Ectodermal cell (in vitro differentiated cells): ENCODE measurements at regions not wholly inside any gene's neighbourhood (a gene's known extent, or its start where the extent isn't known, plus 50 kb on each side); places are given as distances from the start of the nearest gene placed in this dataset.
"Not testable (repeated sequence)": the region's sequence is repeated elsewhere in the genome, so short reads cannot be mapped to it uniquely, and the experiment has no call there.

Experiments
- H3K27ac ChIP-seq: 2 replicates; pipeline ENCODE4 v1.7.0; 2013; ENCODE audit warnings: mild to moderate bottlenecking, low read depth, low read length; ENCODE audit not compliant: insufficient read depth, poor library complexity, severe bottlenecking
- H3K27me3 ChIP-seq: 2 replicates; pipeline ENCODE4 v1.7.0; 2013; ENCODE audit warnings: mild to moderate bottlenecking, low read length; ENCODE audit not compliant: insufficient read depth, control insufficient read depth, poor library complexity, severe bottlenecking
- H3K36me3 ChIP-seq: one replicate; pipeline ENCODE4 v1.7.0; 2013; ENCODE audit warnings: low read length; ENCODE audit not compliant: control insufficient read depth, insufficient read depth
- H3K4me1 ChIP-seq: one replicate; pipeline ENCODE4 v1.7.0; 2013; ENCODE audit warnings: low read length; ENCODE audit not compliant: control insufficient read depth, insufficient read depth
- H3K4me3 ChIP-seq: 2 replicates; pipeline ENCODE4 v1.7.0; 2013; ENCODE audit warnings: low read depth, low read length, control low read depth; ENCODE audit not compliant: insufficient read depth
- H3K9me3 ChIP-seq: 2 replicates; pipeline ENCODE4 v1.7.0; 2013; ENCODE audit warnings: mild to moderate bottlenecking, low read length, moderate library complexity; ENCODE audit not compliant: control insufficient read depth
- WGBS, 2 experiments: methylation state at CpG; one replicate each; pipeline ENCODE4 v1.1.7; 2013; ENCODE audit warnings: missing lambda C conversion rate in 2 of 2; 5-methylcytosine and 5-hydroxymethylcytosine counted together

DNA sequence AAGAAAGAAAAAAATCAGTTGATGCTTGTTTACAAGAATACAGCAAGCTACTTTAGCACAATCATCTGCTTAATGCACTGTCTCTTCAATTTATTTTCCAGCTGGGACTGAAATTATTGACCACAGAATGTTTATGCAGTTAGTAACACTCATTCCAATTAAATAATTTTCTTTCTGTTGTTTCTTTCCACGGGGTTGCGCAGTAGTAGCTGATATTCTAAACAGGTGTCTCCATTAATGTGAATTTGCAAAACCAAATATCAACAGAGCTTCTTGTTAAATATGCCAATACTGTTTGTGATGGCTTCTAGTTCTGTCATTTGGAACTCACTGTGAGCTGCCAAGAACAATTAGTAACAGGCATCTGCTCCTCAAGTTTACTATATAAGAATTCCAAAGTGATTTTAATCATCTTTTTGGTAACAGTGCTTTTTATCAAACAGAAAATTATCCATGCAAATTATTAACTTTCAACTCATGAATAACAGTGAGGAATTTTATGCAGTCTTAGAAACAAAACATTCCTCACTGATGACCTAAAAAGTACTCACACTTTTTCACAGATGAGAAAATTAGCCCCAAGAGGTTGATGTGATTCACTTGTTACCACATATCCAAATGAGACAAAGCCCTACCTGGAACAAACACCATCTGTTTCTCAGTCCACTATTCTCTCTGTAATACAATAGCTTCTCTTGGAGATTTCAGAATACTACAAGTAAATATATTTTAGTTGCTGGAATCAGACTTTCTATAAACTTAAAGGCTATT, 567.6 kb upstream of the RGMB start:
- WGBS, 2 experiments: 100% methylated on average over 2 of the region's 2 CpGs; no CpG with 5 or more reads in 1 of the 2 experiments
- H3K4me1 ChIP-seq: no peaks in the 10 kb centered on the region
- no peaks in the 10 kb centered on the region for H3K27me3 ChIP-seq
- H3K36me3 ChIP-seq: no peaks in the 10 kb centered on the region
- no peak overlapping the region for H3K4me3 ChIP-seq
- H3K27ac ChIP-seq: no peak overlapping the region
- no peaks in the 10 kb centered on the region for H3K9me3 ChIP-seq

DNA sequence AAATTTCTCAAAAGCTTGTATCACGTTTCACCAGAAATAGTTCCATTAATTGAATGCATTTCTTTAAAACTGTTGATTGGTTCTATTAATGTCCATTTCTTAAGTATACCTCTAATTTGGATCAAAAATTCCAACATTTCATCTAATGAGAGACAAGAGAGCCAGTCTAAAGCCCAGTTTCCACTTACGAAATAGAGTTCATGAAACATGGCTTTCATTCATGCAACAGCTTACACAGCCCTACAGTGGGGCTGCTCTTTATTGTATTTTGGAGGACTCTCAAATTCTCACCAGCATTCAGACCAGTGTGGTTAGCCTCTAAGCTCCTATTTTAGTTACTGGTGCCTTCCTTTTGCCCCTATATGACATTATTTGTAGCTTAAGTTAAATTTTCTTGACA, 566.9 kb upstream of the RGMB start:
- Histone ChIP-seq H3K27ac (no peak overlapping the region), H3K4me3 (no peak overlapping the region), H3K36me3 (no peaks in the 10 kb centered on the region), H3K4me1 (no peaks in the 10 kb centered on the region), H3K9me3 (no peaks in the 10 kb centered on the region), H3K27me3 (no peaks in the 10 kb centered on the region)
- WGBS, 2 experiments: 0% methylated on average over 1 of the region's 2 CpGs

DNA sequence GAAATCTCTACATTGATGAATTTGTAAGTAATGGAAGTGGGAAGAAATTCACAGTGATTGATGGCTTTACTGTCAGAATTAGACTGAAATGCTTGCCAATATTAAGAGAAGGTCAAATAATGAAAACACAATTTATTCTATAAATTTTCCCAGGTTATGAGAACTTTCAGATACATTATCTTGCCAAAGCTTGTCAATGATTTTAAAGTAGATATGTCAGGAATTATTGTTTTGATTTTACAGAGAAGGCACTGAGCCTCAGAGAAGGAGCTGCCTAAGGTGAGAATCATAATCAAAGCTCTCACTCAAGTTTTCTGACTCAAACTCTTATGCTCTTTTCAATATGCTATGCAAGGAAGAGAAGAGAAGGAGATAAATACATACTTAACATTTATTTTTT, 564.0 kb upstream of the RGMB start:
- Histone ChIP-seq H3K4me3 (no peak overlapping the region), H3K27ac (no peak overlapping the region), H3K9me3 (no peaks in the 10 kb centered on the region), H3K27me3 (no peaks in the 10 kb centered on the region), H3K36me3 (no peaks in the 10 kb centered on the region), H3K4me1 (no peaks in the 10 kb centered on the region)

DNA sequence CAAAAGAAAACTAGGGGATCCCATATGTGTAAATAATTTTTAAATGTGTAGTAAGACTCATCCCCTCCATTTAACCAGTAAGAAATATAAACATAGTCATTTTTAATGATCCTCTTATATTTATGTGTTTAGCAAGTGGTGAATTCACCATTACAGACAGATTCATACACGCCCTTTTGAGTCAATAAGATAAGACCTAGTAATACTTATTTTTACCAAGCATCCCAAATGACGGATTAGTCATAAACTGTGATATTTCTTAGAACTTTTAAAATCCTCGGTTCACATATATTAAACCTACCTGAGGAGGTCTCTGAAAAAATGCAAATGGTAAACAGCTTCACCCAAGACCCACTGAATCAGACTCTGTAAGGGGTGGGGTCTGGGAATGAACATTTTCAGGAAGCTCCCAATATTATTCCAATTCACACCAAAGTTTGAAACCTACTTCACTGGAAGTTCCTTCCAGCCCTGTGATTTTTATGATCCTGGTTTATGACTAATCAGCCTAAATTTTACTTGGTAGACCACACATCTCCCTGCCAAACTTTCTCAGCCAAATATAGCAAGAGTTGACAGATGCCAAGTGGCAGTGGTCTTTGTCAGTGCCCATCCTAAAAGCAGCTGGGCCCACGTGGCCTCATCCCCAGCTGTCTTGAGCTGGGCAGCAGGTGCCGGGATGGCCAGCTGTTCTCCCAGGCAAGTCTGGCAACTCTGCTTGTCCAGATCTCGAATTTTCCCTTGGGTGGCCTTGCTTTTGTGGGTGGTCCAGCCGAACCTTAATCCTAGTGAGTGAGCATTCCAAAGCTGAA, 559.0 kb upstream of the RGMB start:
- no peaks in the 10 kb centered on the region for H3K4me1 ChIP-seq
- H3K27me3 ChIP-seq: no peaks in the 10 kb centered on the region
- no peaks in the 10 kb centered on the region for H3K9me3 ChIP-seq
- 86 to 88% methylated on average over 6 to 7 of the region's 7 CpGs for WGBS, 2 experiments
- H3K36me3 ChIP-seq: no peaks in the 10 kb centered on the region
- H3K4me3 ChIP-seq: no peak overlapping the region
- no peak overlapping the region for H3K27ac ChIP-seq

- no peaks in the 10 kb centered on the region for H3K36me3 ChIP-seq
- 90 to 100% methylated on average over 1 of the region's 1 CpG for WGBS, 2 experiments
- no peak overlapping the region for H3K4me3 ChIP-seq
- no peaks in the 10 kb centered on the region for H3K9me3 ChIP-seq
- no peak overlapping the region for H3K27ac ChIP-seq
- H3K27me3 ChIP-seq: no peaks in the 10 kb centered on the region
- H3K4me1 ChIP-seq: no peaks in the 10 kb centered on the region
Observed at GRCh38 chr5:98217138-98217537, 556.3 kb upstream of the RGMB start.

GRCh38 chr5:98218838-98219237, 554.6 kb upstream of the RGMB start:
- H3K27me3 ChIP-seq: no peaks in the 10 kb centered on the region
- no peaks in the 10 kb centered on the region for H3K36me3 ChIP-seq
- no peaks in the 10 kb centered on the region for H3K4me1 ChIP-seq
- no peaks in the 10 kb centered on the region for H3K9me3 ChIP-seq
- H3K27ac ChIP-seq: no peak overlapping the region
- WGBS, 2 experiments: 93 to 100% methylated on average over 2 of the region's 2 CpGs
- no peak overlapping the region for H3K4me3 ChIP-seq

- Histone ChIP-seq H3K36me3 (no peaks in the 10 kb centered on the region), H3K4me3 (no peak overlapping the region), H3K4me1 (no peaks in the 10 kb centered on the region), H3K9me3 (no peaks in the 10 kb centered on the region), H3K27me3 (no peaks in the 10 kb centered on the region), H3K27ac (no peak overlapping the region)
Observed at GRCh38 chr5:98227489-98227888, 546.0 kb upstream of the RGMB start.

DNA sequence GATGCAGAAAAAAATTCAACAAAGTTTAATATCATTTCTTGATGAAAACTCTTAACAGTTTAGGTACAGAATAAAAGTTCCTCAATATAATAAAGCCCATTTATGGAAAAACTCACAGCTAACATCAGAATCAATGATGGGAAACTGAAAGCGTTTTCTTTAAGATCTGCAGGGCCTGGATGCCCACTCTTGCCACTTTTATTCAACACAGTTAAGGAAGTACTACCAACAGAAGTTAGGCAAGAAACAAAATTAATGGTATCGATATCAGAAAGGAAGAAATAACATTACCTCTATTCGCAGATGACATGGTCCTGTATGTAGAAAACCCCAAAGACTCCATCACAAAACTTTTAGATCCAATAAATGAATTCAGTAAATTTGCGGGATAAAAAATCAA, 542.4 kb upstream of the RGMB start:
- no peak overlapping the region for H3K4me3 ChIP-seq
- WGBS, 2 experiments: 94 to 100% methylated on average over 2 to 3 of the region's 4 CpGs
- no peaks in the 10 kb centered on the region for H3K4me1 ChIP-seq
- H3K36me3 ChIP-seq: no peaks in the 10 kb centered on the region
- H3K27ac ChIP-seq: no peak overlapping the region
- no peaks in the 10 kb centered on the region for H3K9me3 ChIP-seq
- no peaks in the 10 kb centered on the region for H3K27me3 ChIP-seq

GRCh38 chr5:98237794-98238193, 535.7 kb upstream of the RGMB start:
- not testable (repeated sequence) for H3K4me1 ChIP-seq, H3K4me3 ChIP-seq, H3K9me3 ChIP-seq, H3K27ac ChIP-seq, H3K27me3 ChIP-seq, H3K36me3 ChIP-seq
- 87 to 98% methylated on average over 5 of the region's 5 CpGs for WGBS, 2 experiments

GRCh38 chr5:98243972-98244371, 529.5 kb upstream of the RGMB start:
- no CpG with 5 or more reads among the region's 1 CpG for WGBS, 2 experiments
- Histone ChIP-seq H3K4me1 (no peaks in the 10 kb centered on the region), H3K36me3 (no peaks in the 10 kb centered on the region), H3K4me3 (no peak overlapping the region), H3K27ac (no peak overlapping the region), H3K27me3 (no peaks in the 10 kb centered on the region), H3K9me3 (no peaks in the 10 kb centered on the region)
